Activated CD4-positive, alpha-beta memory T cell treated with anti-CD3 and anti-CD28 coated beads for 36 hours (primary cell): ENCODE measurements at regions not wholly inside any gene's neighbourhood (a gene's known extent, or its start where the extent isn't known, plus 50 kb on each side); places are given as distances from the start of the nearest gene placed in this dataset.

Source experiments
- CTCF ChIA-PET: fragments of 350-600 bp; sonication (Branson Sonifier 250); formaldehyde crosslinking; loops from one replicate; lab custom pipeline; 2021; ENCODE audit warnings: antibody characterized with exemption, inconsistent platforms; lab: Charles Lee
- POLR2A ChIA-PET: fragments of 350-600 bp; sonication (Branson Sonifier 250); formaldehyde crosslinking; loops from one replicate; lab custom pipeline; 2021; ENCODE audit warnings: antibody characterized with exemption; lab: Charles Lee
- DNase-seq: peaks from one replicate; pipeline ENCODE4 v3.0.0-alpha.2; 2020
- H3K27ac Mint-ChIP-seq: one replicate; pipeline ENCODE4 v1.8.0; 2021; ENCODE audit warnings: mixed read lengths
- H3K27me3 Mint-ChIP-seq: one replicate; pipeline ENCODE4 v1.8.0; 2021; ENCODE audit warnings: mixed read lengths
- H3K36me3 Mint-ChIP-seq: one replicate; pipeline ENCODE4 v1.8.0; 2021; ENCODE audit warnings: mixed read lengths
- H3K4me1 Mint-ChIP-seq: one replicate; pipeline ENCODE4 v1.8.0; 2021; ENCODE audit warnings: low read depth, mixed read lengths
- H3K4me3 Mint-ChIP-seq: one replicate; pipeline ENCODE4 v1.8.0; 2021; ENCODE audit warnings: mild to moderate bottlenecking, mixed read lengths
- H3K9me3 Mint-ChIP-seq: one replicate; pipeline ENCODE4 v1.8.0; 2021; ENCODE audit warnings: mixed read lengths
- intact Hi-C: fragments of 100-400 bp; cut with micrococcal nuclease; formaldehyde crosslinking; loops from one replicate; pipeline ENCODE4 v1.15.1; 2023

DNA sequence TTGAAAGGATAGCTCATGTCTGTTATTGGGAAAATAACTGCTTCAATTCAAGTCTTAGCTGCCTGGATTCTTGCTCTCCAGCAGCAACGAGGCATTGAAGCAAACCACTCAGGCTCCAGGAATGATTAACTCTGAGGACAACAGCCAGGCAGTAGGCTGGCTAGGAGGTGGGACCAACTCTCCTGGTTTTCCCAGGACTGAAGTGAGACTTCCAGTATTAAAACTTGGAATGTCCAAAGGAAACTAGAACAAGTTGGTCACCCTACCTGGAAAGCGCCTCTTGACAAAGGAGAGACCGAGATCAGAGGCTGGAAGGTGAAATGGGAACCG lies 100.7 kb downstream of the SALL1 start:
- ChIA-PET POLR2A (no interaction called here), CTCF (no interaction called here)
- Mint-ChIP-seq H3K27me3 (peaks cover 4% of the 10 kb centered on the region), H3K9me3 (no peaks in the 10 kb centered on the region), H3K4me1 (no peaks in the 10 kb centered on the region), H3K27ac (no peak overlapping the region), H3K36me3 (no peaks in the 10 kb centered on the region), H3K4me3 (no peak overlapping the region)
- intact Hi-C loops = no loop called here
- no peak for DNase-seq

DNA sequence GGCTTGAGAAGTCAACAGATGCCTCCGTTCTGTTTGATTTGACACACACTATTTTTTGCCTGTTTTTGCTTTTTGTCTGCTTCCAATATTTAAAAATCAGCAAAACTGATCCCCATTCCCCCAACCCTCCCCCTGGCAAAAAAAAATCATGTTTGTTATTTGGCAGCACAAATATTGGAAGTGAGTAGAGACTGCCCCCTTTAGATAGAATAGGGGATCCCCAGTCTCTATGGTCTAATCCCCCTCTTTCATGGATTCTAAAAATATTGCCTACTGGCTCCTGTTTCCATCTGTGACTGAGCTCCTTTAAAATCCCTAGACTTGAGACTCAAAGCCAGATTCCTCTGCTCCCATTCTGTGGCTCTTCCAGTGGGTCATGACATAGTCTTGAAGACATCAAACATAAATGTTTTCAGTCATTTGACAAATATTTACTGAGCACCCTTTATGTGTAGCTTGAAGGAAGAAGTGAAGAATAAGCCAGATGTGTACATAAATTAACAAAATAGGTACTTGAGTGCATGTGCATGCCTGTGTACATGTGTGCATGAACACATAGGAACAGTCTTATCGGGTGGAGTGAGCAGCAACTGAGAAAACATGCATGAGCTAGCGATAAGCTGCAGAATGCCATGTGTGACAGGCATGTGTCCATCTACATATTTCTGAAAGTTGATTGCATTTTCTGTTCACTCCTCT lies 101.2 kb downstream of the SALL1 start:
- Mint-ChIP-seq H3K27ac (no peak overlapping the region), H3K4me3 (no peak overlapping the region), H3K36me3 (no peaks in the 10 kb centered on the region), H3K27me3 (no peaks in the 10 kb centered on the region), H3K9me3 (no peaks in the 10 kb centered on the region), H3K4me1 (no peaks in the 10 kb centered on the region)
- no peak for DNase-seq
- intact Hi-C loops = no loop called here
- ChIA-PET POLR2A (no interaction called here), CTCF (interaction anchor here (0.9 kb wide), 1 partner anchor 40 kb away, joined by 3 read pairs; no protein-coding TSS in a partner anchor)

DNA sequence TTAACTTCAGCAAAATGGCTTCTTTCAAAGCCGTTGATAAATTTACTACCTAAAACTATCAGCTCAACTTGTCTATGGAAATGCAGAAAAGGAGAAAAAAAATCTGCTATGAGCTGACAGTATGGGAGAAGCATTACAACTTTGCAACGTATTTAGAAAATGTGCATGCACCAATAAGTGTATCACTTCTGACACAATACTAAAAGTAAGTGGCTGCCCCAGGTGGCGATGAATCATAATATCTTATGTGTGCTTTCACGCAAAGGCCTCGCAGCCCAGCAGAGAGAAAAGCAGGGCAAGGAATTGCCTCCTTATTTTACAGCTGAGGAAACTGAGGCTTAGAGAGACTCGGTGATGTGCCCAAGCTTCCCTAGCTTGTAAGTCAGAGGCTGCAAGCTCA lies 101.8 kb downstream of the SALL1 start:
- ChIA-PET CTCF (interaction anchor here (0.9 kb wide), 1 partner anchor 39 kb away, joined by 3 read pairs; no protein-coding TSS in a partner anchor), POLR2A (no interaction called here)
- Mint-ChIP-seq H3K27ac (no peak overlapping the region), H3K36me3 (no peaks in the 10 kb centered on the region), H3K4me1 (no peaks in the 10 kb centered on the region), H3K27me3 (no peaks in the 10 kb centered on the region), H3K9me3 (no peaks in the 10 kb centered on the region), H3K4me3 (no peak overlapping the region)
- DNase-seq = no peak
- intact Hi-C loops = no loop called here

DNA sequence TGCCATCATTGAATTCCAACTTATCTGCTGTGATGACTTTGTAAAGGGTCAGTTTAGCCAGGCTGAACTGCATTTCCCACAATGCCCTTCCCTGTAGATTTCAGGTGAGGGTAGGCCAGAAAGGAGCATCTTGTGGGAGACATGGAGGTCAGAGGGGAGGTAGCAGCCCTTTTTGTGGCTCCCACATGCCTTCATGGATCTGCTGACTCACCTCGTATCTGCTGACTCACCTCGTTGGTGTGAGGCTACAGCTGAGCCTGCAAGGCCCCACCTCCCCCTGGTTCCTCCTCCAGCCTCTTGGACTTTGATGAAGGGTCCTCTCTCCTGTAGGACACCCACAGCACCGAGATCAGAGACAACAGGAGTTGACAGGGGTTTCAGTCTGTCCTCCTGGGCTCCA lies 102.5 kb downstream of the SALL1 start:
- DNase-seq = no peak
- no peaks in the 10 kb centered on the region for H3K9me3 Mint-ChIP-seq
- no peak overlapping the region for H3K4me3 Mint-ChIP-seq
- H3K4me1 Mint-ChIP-seq = no peaks in the 10 kb centered on the region
- intact Hi-C loops = no loop called here
- no peak overlapping the region for H3K27ac Mint-ChIP-seq
- POLR2A ChIA-PET = no interaction called here
- no peaks in the 10 kb centered on the region for H3K27me3 Mint-ChIP-seq
- no peaks in the 10 kb centered on the region for H3K36me3 Mint-ChIP-seq
- CTCF ChIA-PET = no interaction called here

DNA sequence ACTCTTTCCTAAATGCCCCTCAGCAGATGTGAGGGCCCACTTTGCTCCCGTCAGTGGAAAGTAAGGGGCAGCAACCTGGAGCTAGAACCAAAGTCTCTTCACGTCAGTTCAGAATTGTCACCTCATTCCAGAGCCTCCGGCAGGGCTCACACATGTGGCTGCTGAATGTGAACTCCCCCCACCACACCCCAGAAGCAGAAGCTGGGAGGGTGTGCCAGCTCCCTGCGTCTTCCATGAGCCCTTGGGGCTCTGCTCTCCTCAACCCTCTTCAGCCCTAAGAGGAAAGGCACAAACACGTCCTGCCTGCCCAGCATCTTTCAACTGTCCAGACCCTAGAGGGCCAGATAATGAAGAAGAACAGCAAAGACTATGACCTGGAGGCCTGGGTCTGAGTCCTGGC lies 105.3 kb downstream of the SALL1 start:
- Mint-ChIP-seq H3K36me3 (no peaks in the 10 kb centered on the region), H3K27ac (no peak overlapping the region), H3K4me1 (no peaks in the 10 kb centered on the region), H3K4me3 (no peak overlapping the region), H3K27me3 (no peaks in the 10 kb centered on the region), H3K9me3 (no peaks in the 10 kb centered on the region)
- CTCF ChIA-PET = no interaction called here
- POLR2A ChIA-PET = no interaction called here
- no peak for DNase-seq
- intact Hi-C loops = no loop called here

DNA sequence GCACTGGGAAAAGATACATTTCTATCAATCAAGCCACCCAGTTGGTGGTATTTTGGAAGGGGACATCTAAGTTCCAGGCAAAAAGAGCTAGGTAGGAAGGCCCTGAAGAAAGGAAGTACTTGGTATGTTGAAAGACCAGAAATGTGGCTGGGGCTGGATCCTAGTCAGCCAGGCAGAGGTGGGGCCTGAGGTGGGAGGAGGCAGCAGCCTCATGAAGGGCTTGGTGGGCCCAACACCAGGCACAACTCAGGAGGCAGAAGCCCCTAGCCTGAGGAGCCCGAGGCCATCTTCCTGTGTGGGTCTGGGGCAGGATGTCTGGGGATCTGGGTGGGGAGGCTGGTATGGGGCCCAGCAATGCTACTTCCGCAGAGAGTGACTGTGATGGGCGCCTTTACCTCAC lies 105.9 kb downstream of the SALL1 start:
- ChIA-PET CTCF (no interaction called here), POLR2A (no interaction called here)
- Mint-ChIP-seq H3K27me3 (peaks cover under 1% of the 10 kb centered on the region), H3K27ac (no peak overlapping the region), H3K4me3 (no peak overlapping the region), H3K4me1 (no peaks in the 10 kb centered on the region), H3K9me3 (no peaks in the 10 kb centered on the region), H3K36me3 (no peaks in the 10 kb centered on the region)
- intact Hi-C loops = no loop called here
- no peak for DNase-seq

DNA sequence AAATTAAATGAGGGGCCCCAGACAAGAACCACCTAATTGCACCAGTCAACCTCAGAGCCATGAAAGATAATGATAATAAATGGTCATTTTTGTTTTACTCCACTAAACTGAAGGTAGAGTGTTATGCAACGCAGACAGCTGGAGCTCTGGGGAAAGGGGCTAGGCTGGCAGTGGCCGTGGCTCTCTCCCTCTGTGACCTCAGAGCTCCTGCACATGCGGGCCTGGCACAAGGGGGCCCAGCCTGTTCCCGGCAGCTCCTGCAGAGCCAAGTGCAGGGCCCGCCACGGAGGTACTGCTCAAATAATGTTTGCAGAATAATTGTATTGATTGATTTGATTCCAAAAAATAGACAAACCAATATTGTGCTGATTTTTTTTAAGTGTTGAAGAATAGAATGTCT lies 109.5 kb downstream of the SALL1 start:
- no peaks in the 10 kb centered on the region for H3K4me1 Mint-ChIP-seq
- no peak overlapping the region for H3K4me3 Mint-ChIP-seq
- DNase-seq = no peak
- POLR2A ChIA-PET = no interaction called here
- intact Hi-C loops = no loop called here
- CTCF ChIA-PET = no interaction called here
- H3K27ac Mint-ChIP-seq = no peak overlapping the region
- H3K36me3 Mint-ChIP-seq = no peaks in the 10 kb centered on the region
- H3K27me3 Mint-ChIP-seq = peaks cover 4% of the 10 kb centered on the region
- H3K9me3 Mint-ChIP-seq = no peaks in the 10 kb centered on the region

DNA sequence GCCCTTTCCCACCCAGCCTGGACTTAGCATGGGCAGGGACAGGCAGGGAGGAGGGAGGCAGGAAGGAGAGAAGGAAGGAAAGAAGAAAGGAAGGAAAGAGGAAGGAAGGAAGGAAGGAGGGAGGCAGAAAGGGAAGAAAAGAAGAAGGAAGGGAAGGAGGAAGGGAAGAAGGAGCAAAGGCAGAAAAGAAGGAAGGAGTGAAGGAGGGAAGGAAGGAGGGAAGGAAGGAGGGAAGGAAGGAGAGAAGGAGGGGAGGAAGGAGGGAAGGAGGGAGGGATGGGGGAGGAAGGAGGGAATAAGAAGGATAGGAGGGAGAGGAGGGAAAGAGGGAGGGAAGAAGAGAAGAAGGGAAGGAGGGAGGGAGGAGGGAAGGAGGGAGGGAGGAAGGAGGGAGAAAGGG lies 110.4 kb downstream of the SALL1 start:
- H3K27ac Mint-ChIP-seq = no peak overlapping the region
- DNase-seq = no peak
- no peaks in the 10 kb centered on the region for H3K9me3 Mint-ChIP-seq
- CTCF ChIA-PET = no interaction called here
- no peaks in the 10 kb centered on the region for H3K36me3 Mint-ChIP-seq
- no peak overlapping the region for H3K4me3 Mint-ChIP-seq
- no peaks in the 10 kb centered on the region for H3K4me1 Mint-ChIP-seq
- intact Hi-C loops = no loop called here
- H3K27me3 Mint-ChIP-seq = peaks cover 4% of the 10 kb centered on the region
- POLR2A ChIA-PET = no interaction called here

DNA sequence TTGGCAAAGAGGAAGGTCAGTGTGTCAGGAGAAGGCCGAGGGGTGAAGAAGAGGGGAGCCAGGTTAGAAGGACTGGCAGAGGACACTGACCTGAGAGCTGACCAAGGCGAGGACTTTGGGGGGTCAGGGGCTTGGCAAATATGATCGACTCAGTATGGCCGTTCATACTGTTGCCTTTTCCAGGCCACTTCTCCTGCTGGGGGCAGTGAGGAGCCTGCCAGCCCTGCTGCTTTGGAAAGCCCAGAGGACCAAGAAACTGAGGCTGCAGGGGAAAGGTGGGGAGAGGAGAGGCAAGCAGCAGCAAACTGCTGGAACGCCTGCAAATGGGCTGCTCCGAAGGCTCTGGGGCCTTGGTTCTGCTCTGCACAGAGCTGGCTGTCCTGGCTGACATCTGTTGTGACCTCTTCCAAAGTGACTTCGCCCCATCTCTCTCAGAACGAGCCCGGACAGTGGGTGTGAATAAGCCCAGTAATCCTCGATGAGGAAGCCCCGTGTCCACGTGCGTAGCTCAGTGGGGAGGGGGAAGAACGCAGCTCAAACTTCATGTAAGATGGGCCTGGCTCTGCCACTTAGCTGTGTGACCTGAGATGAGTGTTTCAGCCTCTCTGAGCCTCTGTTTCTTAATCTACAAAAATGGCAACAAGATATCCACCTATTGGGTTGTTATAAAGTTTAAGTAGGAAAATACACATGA lies 111.3 kb downstream of the SALL1 start:
- no peaks in the 10 kb centered on the region for H3K4me1 Mint-ChIP-seq
- H3K27ac Mint-ChIP-seq = no peak overlapping the region
- H3K9me3 Mint-ChIP-seq = no peaks in the 10 kb centered on the region
- intact Hi-C loops = no loop called here
- CTCF ChIA-PET = no interaction called here
- no peak for DNase-seq
- POLR2A ChIA-PET = no interaction called here
- H3K27me3 Mint-ChIP-seq = peaks cover 4% of the 10 kb centered on the region
- H3K4me3 Mint-ChIP-seq = no peak overlapping the region
- no peaks in the 10 kb centered on the region for H3K36me3 Mint-ChIP-seq

DNA sequence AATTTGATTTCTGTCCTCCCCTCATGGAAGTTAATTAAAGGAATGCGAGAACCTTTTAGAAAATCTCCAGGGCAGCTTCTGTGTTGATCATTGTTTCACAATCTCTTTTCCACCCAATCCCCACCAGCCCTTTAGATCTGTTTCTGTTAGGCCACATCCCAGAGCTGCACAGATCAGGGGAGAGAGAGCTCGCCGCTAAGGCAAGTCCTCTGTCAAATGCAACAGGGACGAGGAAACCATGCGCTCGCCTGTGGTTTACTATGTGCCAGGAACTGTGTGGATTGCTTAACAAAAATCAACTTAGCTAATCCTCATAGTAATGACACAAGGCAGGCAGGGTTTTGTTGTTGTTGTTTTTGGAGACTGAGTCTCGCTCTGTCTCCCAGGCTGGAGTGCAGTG lies 115.4 kb downstream of the SALL1 start:
- Mint-ChIP-seq H3K27ac (no peak overlapping the region), H3K27me3 (peaks cover 4% of the 10 kb centered on the region), H3K36me3 (no peaks in the 10 kb centered on the region), H3K9me3 (no peaks in the 10 kb centered on the region), H3K4me1 (no peaks in the 10 kb centered on the region), H3K4me3 (no peak overlapping the region)
- intact Hi-C loops = no loop called here
- no peak for DNase-seq
- POLR2A ChIA-PET = no interaction called here
- CTCF ChIA-PET = no interaction called here

DNA sequence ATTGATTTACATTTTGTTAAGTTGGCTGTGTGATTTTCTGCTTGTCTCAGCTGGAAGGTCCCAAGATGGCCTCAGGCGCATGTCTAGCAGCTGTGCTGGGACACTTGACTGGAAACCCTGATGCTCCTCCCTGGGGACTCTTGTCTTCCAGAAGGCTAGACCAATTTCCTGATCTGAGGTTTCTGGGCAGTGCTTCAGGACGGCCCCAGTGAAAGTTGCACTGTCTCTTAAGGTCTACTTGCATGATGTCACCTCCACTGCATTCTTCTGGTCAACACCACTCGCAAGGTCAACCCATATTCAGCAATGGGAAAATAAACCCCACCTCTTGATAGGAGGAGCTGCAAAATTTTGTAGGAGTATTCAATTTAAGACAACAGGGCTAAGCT lies 116.0 kb downstream of the SALL1 start:
- ChIA-PET CTCF (no interaction called here), POLR2A (no interaction called here)
- no peak overlapping the region for H3K4me3 Mint-ChIP-seq

DNA sequence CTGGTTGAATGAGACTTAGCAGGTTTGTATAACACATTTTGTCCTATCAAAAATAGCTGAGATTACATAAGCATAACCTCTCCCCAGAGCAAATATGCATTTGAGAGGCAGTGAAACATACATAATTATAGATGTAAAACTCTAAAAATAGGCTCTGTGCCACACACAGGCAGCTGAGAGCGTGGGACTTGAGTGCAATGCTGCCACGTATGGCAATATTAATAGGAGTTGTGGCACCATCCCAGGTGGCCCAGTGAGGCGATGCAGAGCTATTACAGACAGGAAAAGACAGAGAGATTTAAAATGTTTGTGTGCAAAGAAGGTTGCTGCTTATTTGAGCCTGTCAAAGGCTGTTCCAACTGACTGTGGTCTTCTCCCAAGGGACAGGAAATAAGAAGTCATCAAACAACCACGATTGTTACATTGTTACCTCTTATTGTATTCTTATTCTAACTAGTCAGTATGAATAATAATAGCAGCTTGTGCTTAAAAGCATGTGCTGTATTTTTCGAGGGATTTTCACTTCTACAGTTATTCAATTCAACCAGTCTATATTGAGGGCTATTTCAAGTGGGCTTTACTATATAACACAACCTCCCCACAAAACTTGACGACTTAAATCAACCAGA lies 116.5 kb downstream of the SALL1 start:
- POLR2A ChIA-PET = no interaction called here
- no peaks in the 10 kb centered on the region for H3K9me3 Mint-ChIP-seq
- H3K4me3 Mint-ChIP-seq = no peak overlapping the region
- H3K4me1 Mint-ChIP-seq = no peaks in the 10 kb centered on the region
- no peak for DNase-seq
- CTCF ChIA-PET = no interaction called here
- intact Hi-C loops = no loop called here
- no peaks in the 10 kb centered on the region for H3K27me3 Mint-ChIP-seq
- H3K27ac Mint-ChIP-seq = no peak overlapping the region
- H3K36me3 Mint-ChIP-seq = no peaks in the 10 kb centered on the region

More for the DNA sequence above, 116.0 kb downstream of the SALL1 start:
- DNase-seq = no peak
- Mint-ChIP-seq H3K27me3 (peaks cover 2% of the 10 kb centered on the region), H3K9me3 (no peaks in the 10 kb centered on the region), H3K4me1 (no peaks in the 10 kb centered on the region), H3K36me3 (no peaks in the 10 kb centered on the region), H3K27ac (no peak overlapping the region)
- intact Hi-C loops = no loop called here

DNA sequence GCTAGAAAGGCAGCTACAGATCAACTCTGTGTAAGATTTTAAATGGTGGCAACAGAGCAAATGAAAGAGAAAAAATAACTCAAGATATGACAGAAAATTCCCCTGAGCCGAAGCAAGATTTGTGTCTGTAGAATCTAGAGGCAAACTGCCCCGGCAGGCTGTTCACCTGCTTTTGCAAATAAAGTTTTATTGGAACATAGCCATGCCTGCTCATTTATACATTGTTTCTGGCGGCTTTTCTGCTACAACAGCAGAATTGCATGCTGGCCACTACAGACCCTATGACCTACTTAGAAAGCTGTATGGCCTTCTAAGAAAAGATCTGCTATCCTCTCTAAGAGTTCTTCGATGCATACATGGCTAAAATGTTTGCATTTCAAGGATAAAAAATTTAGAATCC lies 119.5 kb downstream of the SALL1 start:
- H3K27ac Mint-ChIP-seq = no peak overlapping the region
- no peaks in the 10 kb centered on the region for H3K27me3 Mint-ChIP-seq
- H3K4me3 Mint-ChIP-seq = no peak overlapping the region
- H3K9me3 Mint-ChIP-seq = no peaks in the 10 kb centered on the region
- H3K36me3 Mint-ChIP-seq = no peaks in the 10 kb centered on the region
- ChIA-PET CTCF (no interaction called here), POLR2A (no interaction called here)
- no peaks in the 10 kb centered on the region for H3K4me1 Mint-ChIP-seq
- intact Hi-C loops = no loop called here
- DNase-seq = no peak
